GM19328 (cell line): ENCODE measurements at regions not wholly inside any gene's neighbourhood (a gene's known extent, or its start where the extent isn't known, plus 50 kb on each side); places are given as distances from the start of the nearest gene placed in this dataset.

ENCODE experiments used
- ATAC-seq: cut with Tn5 transposase; IDR thresholded peaks from one replicate; pipeline ENCODE4 v1.9.1; 2021; ENCODE audit warnings: mild to moderate bottlenecking, moderate library complexity; ENCODE audit not compliant: unreplicated experiment

GRCh38 chr1:55277377-55278130, 62.4 kb upstream of the USP24 start:
- peak; percentile 75 for ATAC-seq

- no peak for ATAC-seq
Observed at GRCh38 chr1:55276671-55277376, 61.7 kb upstream of the USP24 start.

- ATAC-seq: no peak
Observed at GRCh38 chr1:55275941-55276341, 60.8 kb upstream of the USP24 start.

- no peak for ATAC-seq
Observed at GRCh38 chr1:55275151-55275748, 60.1 kb upstream of the USP24 start.

GRCh38 chr1:55272994-55273393, 57.8 kb upstream of the USP24 start:
- ATAC-seq: no peak
